Prostate gland (tissue), 1 donor: ENCODE measurements at regions not wholly inside any gene's neighbourhood (a gene's known extent, or its start where the extent isn't known, plus 50 kb on each side); places are given as distances from the start of the nearest gene placed in this dataset.

ENCODE experiments used
- POLR2A ChIP-seq: fragments of 450-650 bp; IDR thresholded peaks from one replicate; pipeline ENCODE4 v1.6.1; 2016; ENCODE audit warnings: antibody characterized with exemption, mild to moderate bottlenecking
- POLR2AphosphoS5 ChIP-seq: sonication (generic); formaldehyde crosslinking; IDR thresholded peaks from one replicate; pipeline ENCODE4 v1.6.1; 2017; ENCODE audit warnings: antibody characterized with exemption

GRCh38 chr21:26708223-26708800 is 135.2 kb upstream of the CYYR1 start:
- no peak for TF ChIP-seq POLR2AphosphoS5
- TF ChIP-seq POLR2A, result no peak
